ENCODE measurements at regions not wholly inside any gene's neighbourhood (a gene's known extent, or its start where the extent isn't known, plus 50 kb on each side); places are given as distances from the start of the nearest gene placed in this dataset.

GRCh38 chr22:48331691-48332220, 1495.9 kb downstream of the BRD1 start (continued):
- no peak for TF ChIP-seq ZNF462 (CRISPR knock-in tag; IDR thresholded peaks at IDR 0.05)
- TF ChIP-seq NANOG (IDR thresholded peaks at IDR 0.05; ENCODE audit: borderline replicate concordance), result no peak
- no peak for TF ChIP-seq STAT1 (IDR thresholded peaks at IDR 0.05; ENCODE audit: unreplicated experiment)
- TF ChIP-seq EZH2 (IDR thresholded peaks at IDR 0.05; ENCODE audit: low read depth, unreplicated experiment), result no peak
- TF ChIP-seq CREB1 (CRISPR knock-in tag; IDR thresholded peaks at IDR 0.05; ENCODE audit: low read depth), result no peak
- TF ChIP-seq EZH2phosphoT487 (IDR thresholded peaks at IDR 0.05; ENCODE audit: unreplicated experiment), result no peak
- no peak for TF ChIP-seq ETS1 (IDR thresholded peaks at IDR 0.05)

- Mint-ChIP-seq H3K9me3 (peaks cover 16% of the 10 kb centered on the region; the same call in 2 of the 3 replicates), H3K27me3 (ENCODE audit: insufficient read depth, low read depth, poor library complexity) (peaks cover 9% of the 10 kb centered on the region)
- TF ChIP-seq REST (IDR thresholded peaks at IDR 0.05; ENCODE audit: unreplicated experiment) (no peak), EZH2phosphoT487 (IDR thresholded peaks at IDR 0.05; ENCODE audit: unreplicated experiment) (no peak)
Observed at GRCh38 chr22:48331266-48331665, 1496.4 kb downstream of the BRD1 start.

More at GRCh38 chr22:48331266-48331665, 1496.4 kb downstream of the BRD1 start:
- no peak overlapping the region for H3K4me3 Mint-ChIP-seq
- Histone ChIP-seq H3K4me1 (ENCODE audit: insufficient read depth) (no peaks in the 10 kb centered on the region), H3K9me2 (ENCODE audit: insufficient read depth) (no peaks in the 10 kb centered on the region), H3K79me2 (replicated peaks; ENCODE audit: insufficient read depth) (no peaks in the 10 kb centered on the region), H3K27ac (ENCODE audit: low read depth) (no peak overlapping the region), H4K20me1 (replicated peaks; ENCODE audit: insufficient read depth) (no peaks in the 10 kb centered on the region), H3K4me3 (no peak overlapping the region), H3K4me2 (no peak overlapping the region), H3K36me3 (ENCODE audit: insufficient read depth) (0 out of 2 replicates have a peak, but pooled peaks cover 10% of the 10 kb centered on the region), H3K27me3 (ENCODE audit: insufficient read depth) (no peaks in the 10 kb centered on the region), H2AFZ (no peak overlapping the region), H3F3A (replicated peaks; ENCODE audit: low read depth) (no peaks in the 10 kb centered on the region)
- no peak overlapping the region for H3K27ac Mint-ChIP-seq
- no peaks in the 10 kb centered on the region for H3K36me3 Mint-ChIP-seq (ENCODE audit: low read depth)
- no peak for DNase-seq (ENCODE audit: low spot score)
- no peak for ATAC-seq
- no peaks in the 10 kb centered on the region for H3K4me1 Mint-ChIP-seq

All from GM23338 (cell line).